ENCODE measurements at regions not wholly inside any gene's neighbourhood (a gene's known extent, or its start where the extent isn't known, plus 50 kb on each side); places are given as distances from the start of the nearest gene placed in this dataset.

DNA sequence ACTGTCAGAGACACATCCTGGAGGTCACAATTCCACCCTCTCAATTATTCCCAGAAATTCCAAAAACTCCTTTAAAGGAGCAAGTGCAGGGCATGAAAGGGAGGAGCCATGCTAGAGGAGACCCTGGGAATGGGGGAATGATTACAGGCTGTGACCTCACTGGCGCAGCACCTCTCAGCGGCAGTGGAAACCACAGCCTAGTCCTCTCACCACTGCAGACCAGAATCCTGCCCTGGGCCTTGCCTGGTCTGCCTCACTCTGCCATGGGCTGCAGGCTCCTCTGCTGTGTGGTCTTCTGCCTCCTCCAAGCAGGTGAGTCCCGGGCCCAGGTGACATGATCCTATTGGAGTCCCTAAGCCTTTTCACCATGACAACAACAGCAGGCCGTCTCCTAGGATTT lies 50.5 kb upstream of the PRSS58 start:
- TF ChIP-seq CTCF (IDR thresholded peaks at IDR 0.05) (no peak), POLR2A (IDR thresholded peaks at IDR 0.05) (no peak)
